Neural cell (in vitro differentiated cells): ENCODE measurements at regions not wholly inside any gene's neighbourhood (a gene's known extent, or its start where the extent isn't known, plus 50 kb on each side); places are given as distances from the start of the nearest gene placed in this dataset.

Experiments
- H2AFZ ChIP-seq: fragments of 200-600, 300-800 bp; sonication (generic), shearing (Covaris generic); 2 replicates; pipeline ENCODE4 v1.6.0; 2014; ENCODE audit warnings: low read depth, mild to moderate bottlenecking, antibody characterized with exemption, low read length, moderate library complexity
- H3F3A ChIP-seq: fragments of 200-600 bp; shearing (Covaris generic); 2 replicates; pipeline ENCODE4 v1.6.1; 2016; ENCODE audit warnings: mild to moderate bottlenecking, moderate library complexity, mixed read lengths, antibody characterized with exemption, low read length; ENCODE audit not compliant: insufficient read depth, poor library complexity, severe bottlenecking
- H3K27ac ChIP-seq: fragments of 200-600, 300-800 bp; sonication (generic), shearing (Covaris generic); 2 replicates; pipeline ENCODE4 v1.5.1; 2014; ENCODE audit warnings: mild to moderate bottlenecking, low read length, moderate library complexity
- H3K27me3 ChIP-seq: fragments of 300-800, 200-600 bp; sonication (generic), shearing (Covaris generic); 2 replicates; pipeline ENCODE4 v1.6.0; 2014; ENCODE audit warnings: mild to moderate bottlenecking, low read depth, low read length, moderate library complexity; ENCODE audit not compliant: insufficient read depth
- H3K36me3 ChIP-seq: fragments of 300-800, 200-600 bp; sonication (generic), shearing (Covaris generic); 2 replicates; pipeline ENCODE4 v1.5.1; 2014; ENCODE audit warnings: mild to moderate bottlenecking, antibody characterized with exemption, low read length, moderate library complexity; ENCODE audit not compliant: insufficient read depth
- H3K4me2 ChIP-seq: fragments of 300-800, 200-600 bp; sonication (generic), shearing (Covaris generic); 2 replicates; pipeline ENCODE4 v1.6.0; 2014; ENCODE audit warnings: mild to moderate bottlenecking, low read length
- H3K4me3 ChIP-seq: fragments of 300-800, 200-600 bp; sonication (generic), shearing (Covaris generic); 2 replicates; pipeline ENCODE4 v1.5.1; 2014; ENCODE audit warnings: mild to moderate bottlenecking, low read length, moderate library complexity
- H3K79me2 ChIP-seq: fragments of 200-600 bp; shearing (Covaris generic); replicated peaks from 2 replicates; pipeline ENCODE4 v1.6.0; 2014; ENCODE audit warnings: mild to moderate bottlenecking, low read length, moderate library complexity; ENCODE audit not compliant: insufficient read depth
- H3K9ac ChIP-seq: fragments of 300-800, 200-600 bp; sonication (generic), shearing (Covaris generic); 2 replicates; pipeline ENCODE4 v1.6.1; 2016; ENCODE audit warnings: mild to moderate bottlenecking, low read length, mixed read lengths
- H3K9me2 ChIP-seq: fragments of 200-600 bp; shearing (Covaris generic); 2 replicates; pipeline ENCODE4 v1.6.1; 2016; ENCODE audit warnings: mild to moderate bottlenecking, low read length, mixed read lengths; ENCODE audit not compliant: insufficient read depth
- H3K9me3 ChIP-seq: fragments of 200-600, 300-800 bp; sonication (generic), shearing (Covaris generic); 2 replicates; pipeline ENCODE4 v1.6.1; 2016; ENCODE audit warnings: mild to moderate bottlenecking, mixed run types, low read length, moderate library complexity, mixed read lengths
- H4K20me1 ChIP-seq: fragments of 200-600 bp; shearing (Covaris generic); 2 replicates; pipeline ENCODE4 v1.6.1; 2016; ENCODE audit warnings: mild to moderate bottlenecking, mixed run types; ENCODE audit not compliant: insufficient read depth
- CTCF ChIP-seq: fragments of 450-650 bp; IDR thresholded peaks from 2 replicates; pipeline ENCODE4 v1.5.1; 2014; ENCODE audit warnings: antibody characterized with exemption, mild to moderate bottlenecking, moderate library complexity; ENCODE audit not compliant: poor library complexity, severe bottlenecking
- EP300 ChIP-seq: fragments of 450-650 bp; conservative IDR thresholded peaks from 2 replicates; pipeline ENCODE4 v1.6.1; 2014; ENCODE audit warnings: antibody characterized with exemption, mild to moderate bottlenecking, moderate library complexity; ENCODE audit not compliant: poor library complexity, severe bottlenecking
- EZH2 ChIP-seq: fragments of 200-600, 300-800 bp; shearing (Covaris generic), sonication (generic); IDR thresholded peaks from 2 replicates; pipeline ENCODE4 v1.6.1; 2014; ENCODE audit warnings: antibody characterized with exemption, low read length, borderline replicate concordance, mild to moderate bottlenecking; ENCODE audit not compliant: insufficient read depth, poor library complexity, severe bottlenecking
- MXI1 ChIP-seq: fragments of 450-650 bp; conservative IDR thresholded peaks from 2 replicates; pipeline ENCODE4 v1.6.1; 2014; ENCODE audit warnings: antibody characterized with exemption, mild to moderate bottlenecking; ENCODE audit not compliant: poor library complexity, severe bottlenecking
- POLR2AphosphoS5 ChIP-seq: IDR thresholded peaks from 2 replicates; pipeline ENCODE4 v1.6.1; 2012
- RAD21 ChIP-seq: fragments of 450-650 bp; conservative IDR thresholded peaks from 2 replicates; pipeline ENCODE4 v1.6.1; 2014; ENCODE audit warnings: antibody characterized with exemption, mild to moderate bottlenecking, moderate library complexity
- REST ChIP-seq: IDR thresholded peaks from 2 replicates; pipeline ENCODE4 v1.6.1; 2012; ENCODE audit warnings: borderline replicate concordance
- SMC3 ChIP-seq: fragments of 450-650 bp; conservative IDR thresholded peaks from 2 replicates; pipeline ENCODE4 v1.6.1; 2014; ENCODE audit warnings: antibody characterized with exemption, mild to moderate bottlenecking, moderate library complexity; ENCODE audit not compliant: poor library complexity
- TAF1 ChIP-seq: IDR thresholded peaks from 2 replicates; pipeline ENCODE4 v1.6.1; 2012; ENCODE audit warnings: low read depth

GRCh38 chr5:66472010-66472409 is 124.2 kb upstream of the MAST4 start:
- no peak overlapping the region for H3K4me2 ChIP-seq
- H4K20me1 ChIP-seq: no peaks in the 10 kb centered on the region
- no peak for TF ChIP-seq EZH2
- no peak for TF ChIP-seq EP300
- TF ChIP-seq POLR2AphosphoS5: no peak
- no peak for TF ChIP-seq REST
- no peak for TF ChIP-seq CTCF
- TF ChIP-seq MXI1: no peak
- no peak for TF ChIP-seq SMC3
- no peak for TF ChIP-seq RAD21
- TF ChIP-seq TAF1: no peak
- no peaks in the 10 kb centered on the region for H3K36me3 ChIP-seq
- H3K79me2 ChIP-seq: no peaks in the 10 kb centered on the region
- H3K27ac ChIP-seq: no peak overlapping the region
- no peaks in the 10 kb centered on the region for H3F3A ChIP-seq
- no peaks in the 10 kb centered on the region for H3K27me3 ChIP-seq
- no peaks in the 10 kb centered on the region for H3K9me3 ChIP-seq
- H2AFZ ChIP-seq: no peak overlapping the region
- no peaks in the 10 kb centered on the region for H3K9me2 ChIP-seq
- H3K4me3 ChIP-seq: no peak overlapping the region
- no peak overlapping the region for H3K9ac ChIP-seq

- no peak for TF ChIP-seq SMC3
- H4K20me1 ChIP-seq: no peaks in the 10 kb centered on the region
- H3F3A ChIP-seq: no peaks in the 10 kb centered on the region
- H3K4me2 ChIP-seq: no peak overlapping the region
- no peaks in the 10 kb centered on the region for H3K79me2 ChIP-seq
- no peak overlapping the region for H3K9ac ChIP-seq
- no peaks in the 10 kb centered on the region for H3K9me2 ChIP-seq
- no peaks in the 10 kb centered on the region for H3K9me3 ChIP-seq
- no peaks in the 10 kb centered on the region for H3K36me3 ChIP-seq
- H3K27ac ChIP-seq: no peak overlapping the region
- H3K27me3 ChIP-seq: no peaks in the 10 kb centered on the region
- H3K4me3 ChIP-seq: no peak overlapping the region
- H2AFZ ChIP-seq: no peak overlapping the region
Measured at GRCh38 chr5:66475731-66476130, 120.5 kb upstream of the MAST4 start.

- Histone ChIP-seq H3K4me3 (no peak overlapping the region), H3K79me2 (no peaks in the 10 kb centered on the region), H4K20me1 (no peaks in the 10 kb centered on the region), H3F3A (no peaks in the 10 kb centered on the region), H3K9me3 (no peaks in the 10 kb centered on the region), H3K27me3 (no peaks in the 10 kb centered on the region), H3K36me3 (no peaks in the 10 kb centered on the region), H3K9me2 (no peaks in the 10 kb centered on the region), H3K9ac (no peak overlapping the region), H3K4me2 (no peak overlapping the region), H3K27ac (no peak overlapping the region), H2AFZ (no peak overlapping the region)
- TF ChIP-seq EZH2 (no peak), REST (no peak), CTCF (no peak), POLR2AphosphoS5 (no peak), RAD21 (no peak), SMC3 (no peak), MXI1 (no peak), EP300 (no peak), TAF1 (no peak)
Measured at GRCh38 chr5:66477596-66477995, 118.6 kb upstream of the MAST4 start.
